ENCODE measurements at regions not wholly inside any gene's neighbourhood (a gene's known extent, or its start where the extent isn't known, plus 50 kb on each side); places are given as distances from the start of the nearest gene placed in this dataset.

GRCh38 chr16:6926341-6926740, 406.3 kb upstream of the RBFOX1 start:
- no peak for ATAC-seq
- no peak for TF ChIP-seq POU6F1 (CRISPR knock-in tag; IDR thresholded peaks at IDR 0.05; ENCODE audit: borderline replicate concordance, low read depth)
- TF ChIP-seq CREB5 (CRISPR knock-in tag; IDR thresholded peaks at IDR 0.05; ENCODE audit: low read depth) = no peak
- TF ChIP-seq ZNF70 (CRISPR knock-in tag; IDR thresholded peaks at IDR 0.05) = no peak
- no peak for TF ChIP-seq RARB (CRISPR knock-in tag; IDR thresholded peaks at IDR 0.05)
- no peak for TF ChIP-seq CSDC2 (CRISPR knock-in tag; IDR thresholded peaks at IDR 0.05)
- TF ChIP-seq ESRRG (CRISPR knock-in tag; IDR thresholded peaks at IDR 0.05) = no peak
- no peak for TF ChIP-seq ZNF565 (CRISPR knock-in tag; conservative IDR thresholded peaks at IDR 0.05; ENCODE audit: low read depth)
- no peak for TF ChIP-seq PPARA (CRISPR knock-in tag; IDR thresholded peaks at IDR 0.05; ENCODE audit: borderline replicate concordance)
- no peak for TF ChIP-seq ZNF8 (CRISPR knock-in tag; IDR thresholded peaks at IDR 0.05)

GRCh38 chr16:6918646-6919045, 414.0 kb upstream of the RBFOX1 start:
- TF ChIP-seq CSRNP3 (CRISPR knock-in tag; IDR thresholded peaks at IDR 0.05) (no peak), SNAI2 (CRISPR knock-in tag; IDR thresholded peaks at IDR 0.05) (no peak), ZNF70 (CRISPR knock-in tag; IDR thresholded peaks at IDR 0.05) (no peak), TOX (CRISPR knock-in tag; IDR thresholded peaks at IDR 0.05; ENCODE audit: borderline replicate concordance) (no peak), CREB5 (CRISPR knock-in tag; IDR thresholded peaks at IDR 0.05; ENCODE audit: low read depth) (no peak), RARB (CRISPR knock-in tag; IDR thresholded peaks at IDR 0.05) (no peak), ZC3H10 (CRISPR knock-in tag; IDR thresholded peaks at IDR 0.05) (no peak)
- no peak for ATAC-seq

GRCh38 chr16:6916946-6917345, 415.7 kb upstream of the RBFOX1 start:
- TF ChIP-seq ARNTL (CRISPR knock-in tag; IDR thresholded peaks at IDR 0.05; ENCODE audit: borderline replicate concordance, low read depth) (no peak), ISL1 (CRISPR knock-in tag; IDR thresholded peaks at IDR 0.05) (no peak), ZNF70 (CRISPR knock-in tag; IDR thresholded peaks at IDR 0.05) (no peak), CSRNP3 (CRISPR knock-in tag; IDR thresholded peaks at IDR 0.05) (no peak), ZC3H10 (CRISPR knock-in tag; IDR thresholded peaks at IDR 0.05) (no peak), ZFP30 (CRISPR knock-in tag; IDR thresholded peaks at IDR 0.05) (no peak), OSR1 (CRISPR knock-in tag; IDR thresholded peaks at IDR 0.05) (no peak), BACH2 (CRISPR knock-in tag; IDR thresholded peaks at IDR 0.05; ENCODE audit: borderline replicate concordance) (no peak)
- no peak for ATAC-seq

DNA sequence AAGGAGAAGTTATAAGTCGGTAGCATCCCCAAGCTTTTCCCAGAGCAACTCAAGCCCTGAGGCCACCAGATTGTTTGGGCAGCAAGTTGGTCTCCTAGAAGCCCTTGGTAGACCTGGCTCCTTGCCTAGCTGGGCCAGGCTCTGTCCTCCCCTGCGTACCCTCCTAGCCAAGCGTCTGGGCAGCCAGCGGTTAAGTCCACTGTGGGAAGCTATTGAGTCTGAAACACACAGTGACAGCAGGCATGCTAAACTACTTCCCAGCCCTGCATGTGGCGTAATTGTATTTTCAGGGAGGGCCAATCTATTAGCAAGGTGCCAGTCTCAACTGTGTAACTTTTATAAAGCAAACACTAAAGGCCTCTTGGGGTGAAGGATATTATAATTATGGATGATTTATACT, 419.1 kb upstream of the RBFOX1 start:
- no peak for ATAC-seq
- TF ChIP-seq ARNTL (CRISPR knock-in tag; IDR thresholded peaks at IDR 0.05; ENCODE audit: borderline replicate concordance, low read depth) = no peak

DNA sequence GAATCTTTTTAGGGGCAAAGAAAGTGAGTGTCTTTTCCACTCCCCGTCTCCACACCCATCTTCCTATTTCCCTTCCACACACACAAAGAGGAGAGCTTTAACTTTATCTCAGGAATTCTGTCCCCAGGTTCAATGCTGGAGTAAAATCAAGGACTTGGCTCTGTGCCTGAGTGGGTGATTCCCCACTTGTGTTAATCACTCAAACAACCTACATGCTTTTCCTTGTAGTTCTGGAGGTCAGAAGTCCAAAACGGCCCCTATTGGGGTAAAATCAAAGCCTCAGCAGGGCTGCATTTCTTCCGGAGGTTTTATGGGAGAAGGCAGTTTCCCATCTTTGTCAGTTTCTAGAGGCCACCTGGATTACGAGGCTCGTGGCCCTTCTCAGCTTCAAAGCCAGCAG, 422.3 kb upstream of the RBFOX1 start:
- ATAC-seq = no peak
- TF ChIP-seq, protein P1, sequence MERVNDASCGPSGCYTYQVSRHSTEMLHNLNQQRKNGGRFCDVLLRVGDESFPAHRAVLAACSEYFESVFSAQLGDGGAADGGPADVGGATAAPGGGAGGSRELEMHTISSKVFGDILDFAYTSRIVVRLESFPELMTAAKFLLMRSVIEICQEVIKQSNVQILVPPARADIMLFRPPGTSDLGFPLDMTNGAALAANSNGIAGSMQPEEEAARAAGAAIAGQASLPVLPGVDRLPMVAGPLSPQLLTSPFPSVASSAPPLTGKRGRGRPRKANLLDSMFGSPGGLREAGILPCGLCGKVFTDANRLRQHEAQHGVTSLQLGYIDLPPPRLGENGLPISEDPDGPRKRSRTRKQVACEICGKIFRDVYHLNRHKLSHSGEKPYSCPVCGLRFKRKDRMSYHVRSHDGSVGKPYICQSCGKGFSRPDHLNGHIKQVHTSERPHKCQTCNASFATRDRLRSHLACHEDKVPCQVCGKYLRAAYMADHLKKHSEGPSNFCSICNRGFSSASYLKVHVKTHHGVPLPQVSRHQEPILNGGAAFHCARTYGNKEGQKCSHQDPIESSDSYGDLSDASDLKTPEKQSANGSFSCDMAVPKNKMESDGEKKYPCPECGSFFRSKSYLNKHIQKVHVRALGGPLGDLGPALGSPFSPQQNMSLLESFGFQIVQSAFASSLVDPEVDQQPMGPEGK (CRISPR knock-in tag; IDR thresholded peaks at IDR 0.05; ENCODE audit: borderline replicate concordance) = no peak
- TF ChIP-seq BACH2 (CRISPR knock-in tag; IDR thresholded peaks at IDR 0.05; ENCODE audit: borderline replicate concordance) (no peak), ZC3H10 (CRISPR knock-in tag; IDR thresholded peaks at IDR 0.05) (no peak)

Data from SK-N-SH treated with all-trans-retinoic acid at 6 μM for 48 hours (cell line).